Glomerular visceral epithelial cell (primary cell): ENCODE measurements at regions not wholly inside any gene's neighbourhood (a gene's known extent, or its start where the extent isn't known, plus 50 kb on each side); places are given as distances from the start of the nearest gene placed in this dataset.

Experiments
- DNase-seq: peaks from one replicate; pipeline ENCODE4 v3.0.0-alpha.2; 2016; ENCODE audit errors: extremely low spot score

- DNase-seq: no peak
Measured at GRCh38 chr4:153852501-153852900, 63.6 kb upstream of the SFRP2 start.

GRCh38 chr4:153850533-153851280, 61.8 kb upstream of the SFRP2 start:
- DNase-seq: no peak

- no peak for DNase-seq
Measured at GRCh38 chr4:153844144-153844543, 55.3 kb upstream of the SFRP2 start.
